ENCODE measurements at regions not wholly inside any gene's neighbourhood (a gene's known extent, or its start where the extent isn't known, plus 50 kb on each side); places are given as distances from the start of the nearest gene placed in this dataset.

DNA sequence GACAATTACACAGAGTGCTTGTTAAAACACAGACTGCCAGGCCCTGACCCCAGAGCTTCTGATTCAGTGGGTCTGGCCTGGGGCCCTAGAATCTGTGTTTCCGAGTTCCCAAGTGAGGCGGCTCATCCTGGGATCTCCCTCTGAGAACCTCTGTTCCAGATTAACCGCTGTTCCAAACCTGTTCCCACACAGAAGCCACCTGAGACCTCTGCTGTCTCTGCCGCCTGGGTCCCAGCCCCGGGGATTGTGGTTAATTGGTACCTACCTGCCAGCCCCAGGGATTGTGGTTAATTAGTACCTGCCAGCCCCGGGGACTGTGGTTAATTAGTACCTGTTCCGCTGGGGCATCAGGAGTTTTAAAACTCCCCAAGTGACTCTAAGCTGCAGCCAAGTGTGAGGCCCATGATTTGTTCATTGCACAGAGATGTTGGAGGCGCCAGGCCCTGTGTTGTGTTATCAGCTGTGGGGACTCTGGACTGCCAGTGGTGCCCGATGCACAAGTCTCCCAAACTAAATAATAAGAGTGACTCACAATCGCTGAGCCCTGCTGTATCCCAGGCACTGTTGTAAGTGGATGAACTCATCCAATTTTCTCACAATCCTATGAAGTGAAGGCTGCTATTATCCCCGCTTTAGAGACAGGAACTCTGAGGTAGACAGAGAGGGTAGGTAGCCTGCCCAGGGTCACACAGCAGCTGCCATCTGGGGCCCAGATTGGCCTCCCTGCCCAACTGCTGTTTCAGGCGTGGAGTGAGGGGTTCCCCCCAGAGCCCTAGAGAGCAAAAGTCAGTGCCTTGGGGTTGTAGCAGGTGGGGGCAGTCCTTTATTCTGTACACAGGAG lies 219.7 kb downstream of the IRF8 start:
- H3K36me3 ChIP-seq = no peaks in the 10 kb centered on the region
- no peaks in the 10 kb centered on the region for H3K4me1 ChIP-seq (ENCODE audit: control insufficient read depth in 1 of 2, insufficient read depth in 1 of 2, low read depth in 1 of 2, low read length in 1 of 2)
- no peak overlapping the region for H3K4me3 ChIP-seq (ENCODE audit: low read depth in 1 of 2, low read length in 1 of 2)
- H3K27me3 ChIP-seq = peaks cover 61% of the 10 kb centered on the region
- H3K9me3 ChIP-seq = no peaks in the 10 kb centered on the region
- TF ChIP-seq, protein P1, sequence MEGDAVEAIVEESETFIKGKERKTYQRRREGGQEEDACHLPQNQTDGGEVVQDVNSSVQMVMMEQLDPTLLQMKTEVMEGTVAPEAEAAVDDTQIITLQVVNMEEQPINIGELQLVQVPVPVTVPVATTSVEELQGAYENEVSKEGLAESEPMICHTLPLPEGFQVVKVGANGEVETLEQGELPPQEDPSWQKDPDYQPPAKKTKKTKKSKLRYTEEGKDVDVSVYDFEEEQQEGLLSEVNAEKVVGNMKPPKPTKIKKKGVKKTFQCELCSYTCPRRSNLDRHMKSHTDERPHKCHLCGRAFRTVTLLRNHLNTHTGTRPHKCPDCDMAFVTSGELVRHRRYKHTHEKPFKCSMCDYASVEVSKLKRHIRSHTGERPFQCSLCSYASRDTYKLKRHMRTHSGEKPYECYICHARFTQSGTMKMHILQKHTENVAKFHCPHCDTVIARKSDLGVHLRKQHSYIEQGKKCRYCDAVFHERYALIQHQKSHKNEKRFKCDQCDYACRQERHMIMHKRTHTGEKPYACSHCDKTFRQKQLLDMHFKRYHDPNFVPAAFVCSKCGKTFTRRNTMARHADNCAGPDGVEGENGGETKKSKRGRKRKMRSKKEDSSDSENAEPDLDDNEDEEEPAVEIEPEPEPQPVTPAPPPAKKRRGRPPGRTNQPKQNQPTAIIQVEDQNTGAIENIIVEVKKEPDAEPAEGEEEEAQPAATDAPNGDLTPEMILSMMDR (IDR thresholded peaks at IDR 0.05) = no peak
- no peak overlapping the region for H3K27ac ChIP-seq

GRCh38 chr16:86120201-86121192 lies 221.5 kb downstream of the IRF8 start:
- Histone ChIP-seq H3K9me3 (no peaks in the 10 kb centered on the region), H3K27ac (no peak overlapping the region), H3K27me3 (peaks cover 71% of the 10 kb centered on the region), H3K4me3 (ENCODE audit: low read depth in 1 of 2, low read length in 1 of 2) (no peak overlapping the region), H3K4me1 (ENCODE audit: control insufficient read depth in 1 of 2, insufficient read depth in 1 of 2, low read depth in 1 of 2, low read length in 1 of 2) (no peaks in the 10 kb centered on the region), H3K36me3 (no peaks in the 10 kb centered on the region)
- TF ChIP-seq, protein P1 (IDR thresholded peaks at IDR 0.05) = no peak

DNA sequence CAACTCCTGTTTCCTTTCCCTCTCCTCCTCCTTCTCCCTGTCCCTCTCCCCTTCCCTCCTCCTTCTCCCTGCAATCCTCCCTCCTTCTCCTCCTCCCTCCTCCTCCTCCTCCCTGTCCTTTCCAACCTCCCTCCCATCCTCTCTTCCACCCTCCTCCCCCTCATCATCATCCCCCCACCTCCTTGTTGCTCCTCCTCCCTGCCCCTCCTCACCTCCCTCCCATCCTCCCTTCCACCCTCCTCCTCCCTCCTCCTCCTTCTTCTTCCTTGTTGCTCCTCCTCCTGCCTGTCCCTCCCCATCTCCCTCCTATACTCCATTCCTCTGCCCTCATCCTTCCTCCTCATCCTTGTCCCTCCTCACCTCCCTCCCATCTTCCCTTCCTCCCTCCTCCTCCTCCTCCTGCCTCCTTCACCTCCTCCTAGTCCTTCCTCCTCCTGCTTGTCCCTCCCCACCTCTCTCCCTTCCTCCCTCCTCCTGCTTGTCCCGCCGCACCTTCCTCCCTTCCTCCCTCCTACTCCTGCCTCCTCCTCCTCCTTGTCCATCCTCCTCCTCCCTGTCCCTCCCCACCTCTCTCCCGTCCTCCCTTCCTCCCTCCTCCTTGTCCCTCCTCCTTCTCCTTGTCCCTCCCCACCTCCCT lies 222.5 kb downstream of the IRF8 start:
- no peaks in the 10 kb centered on the region for H3K36me3 ChIP-seq
- H3K4me1 ChIP-seq (ENCODE audit: control insufficient read depth in 1 of 2, insufficient read depth in 1 of 2, low read depth in 1 of 2, low read length in 1 of 2) = no peaks in the 10 kb centered on the region
- H3K4me3 ChIP-seq (ENCODE audit: low read depth in 1 of 2, low read length in 1 of 2) = no peak overlapping the region
- H3K9me3 ChIP-seq = no peaks in the 10 kb centered on the region
- TF ChIP-seq, protein P1 (IDR thresholded peaks at IDR 0.05) = no peak
- no peak overlapping the region for H3K27ac ChIP-seq
- H3K27me3 ChIP-seq = peaks cover 71% of the 10 kb centered on the region

GRCh38 chr16:86122681-86123342 lies 223.8 kb downstream of the IRF8 start:
- H3K27me3 ChIP-seq = peaks cover 61% of the 10 kb centered on the region
- TF ChIP-seq, protein P1 (IDR thresholded peaks at IDR 0.05) = no peak
- no peaks in the 10 kb centered on the region for H3K4me1 ChIP-seq (ENCODE audit: control insufficient read depth in 1 of 2, insufficient read depth in 1 of 2, low read depth in 1 of 2, low read length in 1 of 2)
- H3K9me3 ChIP-seq = no peaks in the 10 kb centered on the region
- no peaks in the 10 kb centered on the region for H3K36me3 ChIP-seq
- no peak overlapping the region for H3K4me3 ChIP-seq (ENCODE audit: low read depth in 1 of 2, low read length in 1 of 2)
- H3K27ac ChIP-seq = no peak overlapping the region

DNA sequence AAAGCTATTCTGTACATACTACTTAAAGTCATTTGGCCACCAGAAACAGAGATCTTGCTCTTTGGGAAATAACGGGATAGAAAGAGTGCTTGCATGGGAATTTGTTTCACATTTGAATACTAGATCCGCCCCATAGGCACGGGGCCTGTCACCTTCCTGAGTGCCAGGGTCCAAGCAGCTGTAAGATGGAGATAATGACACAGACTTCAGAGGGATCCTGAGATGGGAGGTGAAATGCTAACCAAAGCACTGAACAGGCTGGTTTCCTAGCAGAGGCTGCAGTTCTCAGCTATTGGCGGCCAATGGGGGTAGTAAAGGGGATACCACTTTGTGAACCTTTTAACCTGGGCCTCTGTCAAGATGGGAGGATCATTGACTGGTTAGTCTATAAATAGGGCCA lies 225.4 kb downstream of the IRF8 start:
- H3K36me3 ChIP-seq = no peaks in the 10 kb centered on the region

More for the DNA sequence above, 225.4 kb downstream of the IRF8 start:
- no peaks in the 10 kb centered on the region for H3K9me3 ChIP-seq
- H3K4me1 ChIP-seq (ENCODE audit: control insufficient read depth in 1 of 2, insufficient read depth in 1 of 2, low read depth in 1 of 2, low read length in 1 of 2) = no peaks in the 10 kb centered on the region
- TF ChIP-seq, protein P1 (IDR thresholded peaks at IDR 0.05) = no peak
- no peak overlapping the region for H3K4me3 ChIP-seq (ENCODE audit: low read depth in 1 of 2, low read length in 1 of 2)
- no peak overlapping the region for H3K27ac ChIP-seq
- H3K27me3 ChIP-seq = peaks cover 50% of the 10 kb centered on the region

All from neutrophil (primary cell).